ENCODE measurements at regions not wholly inside any gene's neighbourhood (a gene's known extent, or its start where the extent isn't known, plus 50 kb on each side); places are given as distances from the start of the nearest gene placed in this dataset.

DNA sequence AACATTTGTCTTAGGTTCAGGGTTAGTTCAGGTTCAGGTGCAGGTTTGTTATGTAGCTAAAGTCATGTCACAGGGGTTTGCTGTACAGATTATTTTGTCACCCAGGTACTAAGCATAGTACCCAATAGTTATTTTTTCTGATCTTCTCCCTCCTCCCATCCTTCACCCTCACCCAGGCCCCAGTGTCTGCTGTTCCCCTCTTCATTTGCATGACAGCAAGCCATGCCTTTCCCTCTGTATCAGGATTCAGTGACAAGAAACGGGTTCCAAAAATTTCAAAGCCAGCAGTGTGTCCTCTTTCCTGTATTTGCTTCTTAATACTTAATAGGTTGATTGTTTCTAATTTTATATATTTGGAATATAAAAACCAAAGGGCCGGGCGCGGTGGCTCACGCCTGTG, 330.8 kb upstream of the SGCD start:
- Histone ChIP-seq H2AK9ac (replicated peaks; ENCODE audit: low read depth, low read length, poor library complexity) (no peak overlapping the region), H3K4me2 (ENCODE audit: low read depth, low read length) (no peak overlapping the region), H3K56ac (ENCODE audit: extremely low read depth, insufficient read depth, low read length) (no peak overlapping the region), H3K4ac (ENCODE audit: low read depth, low read length) (no peak overlapping the region), H2BK15ac (ENCODE audit: low read depth, low read length) (no peak overlapping the region), H3K14ac (replicated peaks; ENCODE audit: low read depth, low read length) (no peak overlapping the region), H3K79me1 (ENCODE audit: low read depth in 1 of 2, low read length in 2 of 2) (no peaks in the 10 kb centered on the region), H3K4me1 (ENCODE audit: control insufficient read depth, insufficient read depth, low read length) (no peaks in the 10 kb centered on the region), H2AFZ (replicated peaks; ENCODE audit: low read length, poor library complexity) (no peak overlapping the region), H3K9ac (ENCODE audit: low read depth, low read length) (no peak overlapping the region), H3K36me3 (ENCODE audit: control insufficient read depth, insufficient read depth, low read length) (no peaks in the 10 kb centered on the region), H4K91ac (ENCODE audit: insufficient read depth, low read depth, low read length) (no peak overlapping the region), H3K4me3 (ENCODE audit: insufficient read depth, low read depth, low read length) (no peak overlapping the region), H4K8ac (ENCODE audit: low read depth in 2 of 2, low read length in 2 of 2) (no peak overlapping the region), H2AK5ac (ENCODE audit: low read depth, low read length) (no peak overlapping the region), H3K27me3 (ENCODE audit: control insufficient read depth, insufficient read depth, low read length) (no peaks in the 10 kb centered on the region), H3K9me3 (ENCODE audit: control insufficient read depth, insufficient read depth, low read length) (no peaks in the 10 kb centered on the region), H4K20me1 (ENCODE audit: insufficient read depth, low read length) (no peaks in the 10 kb centered on the region), H4K5ac (ENCODE audit: low read depth, low read length) (no peak overlapping the region), H3K9me1 (ENCODE audit: insufficient read depth, low read length) (no peaks in the 10 kb centered on the region), H3K27ac (ENCODE audit: insufficient read depth, low read length) (no peak overlapping the region), H3K18ac (ENCODE audit: low read depth, low read length) (no peak overlapping the region), H3K23ac (ENCODE audit: low read depth, low read length) (no peak overlapping the region), H2BK5ac (ENCODE audit: low read depth, low read length, poor library complexity, severe bottlenecking) (no peak overlapping the region), H2BK120ac (ENCODE audit: low read depth, low read length) (no peak overlapping the region), H2BK20ac (ENCODE audit: low read depth, low read length) (no peak overlapping the region)
- intact Hi-C loops (cut with micrococcal nuclease) (no loop called here), dilution Hi-C loops (cut with HindIII; ENCODE audit: low sequenced_read_pairs, unreplicated experiment) (no loop called here), in situ Hi-C loops (cut with MboI; ENCODE audit: low sequenced_read_pairs) (no loop called here)
- ChIA-PET POLR2A (ENCODE audit: unreplicated experiment) (no interaction called here), CTCF (no interaction called here)
- TF ChIP-seq, protein P1, sequence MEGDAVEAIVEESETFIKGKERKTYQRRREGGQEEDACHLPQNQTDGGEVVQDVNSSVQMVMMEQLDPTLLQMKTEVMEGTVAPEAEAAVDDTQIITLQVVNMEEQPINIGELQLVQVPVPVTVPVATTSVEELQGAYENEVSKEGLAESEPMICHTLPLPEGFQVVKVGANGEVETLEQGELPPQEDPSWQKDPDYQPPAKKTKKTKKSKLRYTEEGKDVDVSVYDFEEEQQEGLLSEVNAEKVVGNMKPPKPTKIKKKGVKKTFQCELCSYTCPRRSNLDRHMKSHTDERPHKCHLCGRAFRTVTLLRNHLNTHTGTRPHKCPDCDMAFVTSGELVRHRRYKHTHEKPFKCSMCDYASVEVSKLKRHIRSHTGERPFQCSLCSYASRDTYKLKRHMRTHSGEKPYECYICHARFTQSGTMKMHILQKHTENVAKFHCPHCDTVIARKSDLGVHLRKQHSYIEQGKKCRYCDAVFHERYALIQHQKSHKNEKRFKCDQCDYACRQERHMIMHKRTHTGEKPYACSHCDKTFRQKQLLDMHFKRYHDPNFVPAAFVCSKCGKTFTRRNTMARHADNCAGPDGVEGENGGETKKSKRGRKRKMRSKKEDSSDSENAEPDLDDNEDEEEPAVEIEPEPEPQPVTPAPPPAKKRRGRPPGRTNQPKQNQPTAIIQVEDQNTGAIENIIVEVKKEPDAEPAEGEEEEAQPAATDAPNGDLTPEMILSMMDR (conservative IDR thresholded peaks at IDR 0.05; ENCODE audit: low read depth, low read length) = no peak
- TF ChIP-seq BHLHE40 (IDR thresholded peaks at IDR 0.05; ENCODE audit: low read depth, low read length) = no peak
- no CpG with 5 or more reads among the region's 5 CpGs for WGBS, 2 experiments (ENCODE audit: extremely low coverage in 2 of 2, insufficient read length in 1 of 2)
- no TSS peak for BruUV-seq (replicated peaks)
- DNase-seq = no peak
- ATAC-seq (ENCODE audit: low read depth) = no peak
